H9 (cell line): ENCODE measurements at regions not wholly inside any gene's neighbourhood (a gene's known extent, or its start where the extent isn't known, plus 50 kb on each side); places are given as distances from the start of the nearest gene placed in this dataset.
A peak's percentile ranks its signal among the peaks of the same experiment; 100 is the strongest.

ENCODE experiments used
- DNase-seq: peaks from one replicate; pipeline ENCODE4 v3.0.0-alpha.2; 2017
- H2AFZ ChIP-seq: one replicate; pipeline ENCODE4 v1.6.1; 2013; ENCODE audit warnings: mild to moderate bottlenecking, low read length, control low read depth, moderate library complexity
- H2AK5ac ChIP-seq: 2 replicates; pipeline ENCODE4 v1.6.1; 2013; ENCODE audit warnings: low read length, control low read depth, mixed read lengths; ENCODE audit not compliant: insufficient read length
- H2BK120ac ChIP-seq: one replicate; pipeline ENCODE4 v1.6.1; 2013; ENCODE audit warnings: low read depth, mild to moderate bottlenecking, low read length, control low read depth, inconsistent platforms; ENCODE audit not compliant: poor library complexity, severe bottlenecking
- H2BK12ac ChIP-seq: 2 replicates; pipeline ENCODE4 v1.6.1; 2013; ENCODE audit warnings: low read length, control low read depth, mixed read lengths, low read depth; ENCODE audit not compliant: insufficient read length
- H2BK15ac ChIP-seq: 2 replicates; pipeline ENCODE4 v1.6.1; 2013; ENCODE audit warnings: low read depth, low read length, control low read depth
- H2BK20ac ChIP-seq: one replicate; pipeline ENCODE4 v1.6.1; 2013; ENCODE audit warnings: low read depth, mild to moderate bottlenecking, low read length, control low read depth, inconsistent platforms; ENCODE audit not compliant: poor library complexity, severe bottlenecking
- H2BK5ac ChIP-seq: 2 replicates; pipeline ENCODE4 v1.6.1; 2013; ENCODE audit warnings: low read length, control low read depth, mixed read lengths; ENCODE audit not compliant: insufficient read length
- H3K14ac ChIP-seq: 2 replicates; pipeline ENCODE4 v1.6.1; 2013; ENCODE audit warnings: low read length, control low read depth; ENCODE audit not compliant: insufficient read depth
- H3K18ac ChIP-seq: 2 replicates; pipeline ENCODE4 v1.6.1; 2013; ENCODE audit warnings: low read depth, mild to moderate bottlenecking, mixed read lengths, low read length, control low read depth; ENCODE audit not compliant: insufficient read length
- H3K23ac ChIP-seq: 2 replicates; pipeline ENCODE4 v1.6.1; 2013; ENCODE audit warnings: low read length, control low read depth, mixed read lengths, low read depth; ENCODE audit not compliant: insufficient read length
- H3K23me2 ChIP-seq: 2 replicates; pipeline ENCODE4 v1.6.1; 2013; ENCODE audit warnings: low read depth, mild to moderate bottlenecking, mixed read lengths, low read length, control low read depth; ENCODE audit not compliant: insufficient read length, poor library complexity, severe bottlenecking
- H3K27ac ChIP-seq: 2 replicates; pipeline ENCODE4 v1.5.1; 2013; ENCODE audit warnings: low read length, control low read depth, mixed read lengths, low read depth; ENCODE audit not compliant: insufficient read length
- H3K27me3 ChIP-seq: 2 replicates; pipeline ENCODE4 v1.6.1; 2013; ENCODE audit warnings: low read length, control low read depth, inconsistent platforms; ENCODE audit not compliant: insufficient read depth
- H3K4ac ChIP-seq: 2 replicates; pipeline ENCODE4 v1.6.1; 2013; ENCODE audit warnings: low read depth, mild to moderate bottlenecking, control low read depth, inconsistent platforms, low read length, moderate library complexity
- H3K4me1 ChIP-seq: 2 replicates; pipeline ENCODE4 v1.6.1; 2013; ENCODE audit warnings: low read length, control low read depth, inconsistent platforms; ENCODE audit not compliant: insufficient read depth
- H3K4me2 ChIP-seq: 2 replicates; pipeline ENCODE4 v1.6.1; 2013; ENCODE audit warnings: low read length, control low read depth, mixed read lengths; ENCODE audit not compliant: insufficient read length, insufficient read depth
- H3K56ac ChIP-seq: 2 replicates; pipeline ENCODE4 v1.6.1; 2013; ENCODE audit warnings: low read depth, mild to moderate bottlenecking, mixed read lengths, low read length, control low read depth; ENCODE audit not compliant: insufficient read length
- H3K79me1 ChIP-seq: 2 replicates; pipeline ENCODE4 v1.6.1; 2013; ENCODE audit warnings: low read depth, mild to moderate bottlenecking, moderate library complexity, low read length, control low read depth, inconsistent platforms; ENCODE audit not compliant: insufficient read depth, poor library complexity, severe bottlenecking
- H3K79me2 ChIP-seq: 2 replicates; pipeline ENCODE4 v1.6.1; 2013; ENCODE audit warnings: low read length, control low read depth, inconsistent platforms; ENCODE audit not compliant: insufficient read depth
- H3K9ac ChIP-seq: 2 replicates; pipeline ENCODE4 v1.6.1; 2013; ENCODE audit warnings: low read length, control low read depth, mixed read lengths; ENCODE audit not compliant: insufficient read length; ENCODE audit errors: extremely low read depth
- H3K9me3 ChIP-seq: one replicate; pipeline ENCODE4 v1.6.1; 2013; ENCODE audit warnings: low read depth, low read length, inconsistent platforms; ENCODE audit not compliant: control insufficient read depth
- H3T11ph ChIP-seq: one replicate; pipeline ENCODE4 v1.6.1; 2013; ENCODE audit warnings: mild to moderate bottlenecking, low read length, control low read depth, inconsistent platforms
- H4K20me1 ChIP-seq: one replicate; pipeline ENCODE4 v1.6.1; 2013; ENCODE audit not compliant: control insufficient read depth, insufficient read length, insufficient read depth
- H4K5ac ChIP-seq: 2 replicates; pipeline ENCODE4 v1.6.1; 2013; ENCODE audit warnings: low read depth, mild to moderate bottlenecking, mixed read lengths, low read length, control low read depth; ENCODE audit not compliant: insufficient read length
- H4K8ac ChIP-seq: replicated peaks from 2 replicates; pipeline ENCODE4 v1.6.1; 2013; ENCODE audit warnings: low read length, control low read depth, mixed read lengths, low read depth; ENCODE audit not compliant: insufficient read length
- H4K91ac ChIP-seq: 2 replicates; pipeline ENCODE4 v1.6.1; 2013; ENCODE audit warnings: low read depth, mild to moderate bottlenecking, moderate library complexity, mixed read lengths, low read length, control low read depth; ENCODE audit not compliant: insufficient read length
- H3K27ac Mint-ChIP-seq, 3 experiments: 2 replicates in 2 of 3; 3 replicates in 1 of 3; pipeline ENCODE4 v1.8.0; 2020 to 2021; ENCODE audit warnings: mixed read lengths in 3 of 3, mild to moderate bottlenecking in 1 of 3, moderate library complexity in 1 of 3
- H3K27me3 Mint-ChIP-seq: 2 replicates; pipeline ENCODE4 v1.8.0; 2021; ENCODE audit warnings: low read depth, mild to moderate bottlenecking, moderate library complexity, mixed read lengths
- H3K36me3 Mint-ChIP-seq, 3 experiments: 2 replicates in 2 of 3; 3 replicates in 1 of 3; pipeline ENCODE4 v1.8.0; 2020 to 2021; ENCODE audit warnings: low read depth in 3 of 3, mixed read lengths in 3 of 3; ENCODE audit not compliant: insufficient read depth in 1 of 3
- H3K4me1 Mint-ChIP-seq, 2 experiments: 2 replicates each; pipeline ENCODE4 v1.8.0; 2020; ENCODE audit warnings: mixed read lengths in 2 of 2
- H3K4me3 Mint-ChIP-seq, 2 experiments: 2 replicates in 1 of 2; 3 replicates in 1 of 2; pipeline ENCODE4 v1.8.0; 2020 to 2021; ENCODE audit warnings: mild to moderate bottlenecking in 2 of 2, mixed read lengths in 2 of 2, moderate library complexity in 1 of 2
- H3K9me3 Mint-ChIP-seq, 2 experiments: 2 replicates in 1 of 2; 3 replicates in 1 of 2; pipeline ENCODE4 v1.8.0; 2020; ENCODE audit warnings: mild to moderate bottlenecking in 2 of 2, mixed read lengths in 2 of 2, moderate library complexity in 1 of 2
- CTCF ChIP-seq: fragments of 200-600 bp; sonication (generic); conservative IDR thresholded peaks from 3 replicates; pipeline ENCODE4 v1.8.0; 2021; ENCODE audit warnings: antibody characterized with exemption, mild to moderate bottlenecking
- WGBS: extraction: QIAGEN DNeasy Blood & Tissue Kit; methylation state at CpG from one replicate; pipeline ENCODE4 v1.1.7; 2013; ENCODE audit warnings: missing lambda C conversion rate, low lambda C conversion rate, mixed read lengths; ENCODE audit not compliant: insufficient read length; ENCODE audit errors: extremely low coverage; 5-methylcytosine and 5-hydroxymethylcytosine counted together

- Histone ChIP-seq H2BK15ac (no peak overlapping the region), H3K4me1 (no peaks in the 10 kb centered on the region), H3K23me2 (no peaks in the 10 kb centered on the region), H3K9me3 (no peaks in the 10 kb centered on the region), H3K79me1 (no peaks in the 10 kb centered on the region), H3K56ac (no peak overlapping the region), H2BK5ac (no peak overlapping the region), H2BK20ac (no peak overlapping the region), H3T11ph (no peak overlapping the region), H2BK120ac (no peak overlapping the region), H3K14ac (no peak overlapping the region), H4K5ac (no peak overlapping the region), H3K27me3 (no peaks in the 10 kb centered on the region), H3K4ac (no peak overlapping the region), H3K4me2 (no peak overlapping the region), H3K18ac (no peak overlapping the region), H2BK12ac (no peak overlapping the region), H2AK5ac (no peak overlapping the region), H4K20me1 (no peaks in the 10 kb centered on the region), H4K91ac (no peak overlapping the region), H3K23ac (no peak overlapping the region), H3K9ac (no peak overlapping the region), H4K8ac (no peak overlapping the region), H2AFZ (no peak overlapping the region), H3K79me2 (no peaks in the 10 kb centered on the region), H3K27ac (no peak overlapping the region)
- H3K27me3 Mint-ChIP-seq, result no peaks in the 10 kb centered on the region
- peaks cover 14 to 18% of the 10 kb centered on the region in 2 experiments for H3K4me1 Mint-ChIP-seq
- DNase-seq, result no peak
- no peak overlapping the region for H3K4me3 Mint-ChIP-seq
- H3K27ac Mint-ChIP-seq, result peak overlapping the region in 1 of 3 experiments; percentile 71; a peak in 1 of 7 replicates
- WGBS, result no CpG with 5 or more reads among the region's 4 CpGs
- H3K9me3 Mint-ChIP-seq, result peaks cover 4% of the 10 kb centered on the region in 2 experiments; a peak in 2 of 5 replicates
- TF ChIP-seq CTCF, result no peak
- H3K36me3 Mint-ChIP-seq, result peaks cover 0 to 4% (median 0%) of the 10 kb centered on the region in 3 experiments; a peak in 3 of 7 replicates
Observed at GRCh38 chr16:65890203-65890602, 476.3 kb upstream of the CDH5 start.
